ENCODE measurements at regions not wholly inside any gene's neighbourhood (a gene's known extent, or its start where the extent isn't known, plus 50 kb on each side); places are given as distances from the start of the nearest gene placed in this dataset.
A peak's percentile ranks its signal among the peaks of the same experiment; 100 is the strongest.

DNA sequence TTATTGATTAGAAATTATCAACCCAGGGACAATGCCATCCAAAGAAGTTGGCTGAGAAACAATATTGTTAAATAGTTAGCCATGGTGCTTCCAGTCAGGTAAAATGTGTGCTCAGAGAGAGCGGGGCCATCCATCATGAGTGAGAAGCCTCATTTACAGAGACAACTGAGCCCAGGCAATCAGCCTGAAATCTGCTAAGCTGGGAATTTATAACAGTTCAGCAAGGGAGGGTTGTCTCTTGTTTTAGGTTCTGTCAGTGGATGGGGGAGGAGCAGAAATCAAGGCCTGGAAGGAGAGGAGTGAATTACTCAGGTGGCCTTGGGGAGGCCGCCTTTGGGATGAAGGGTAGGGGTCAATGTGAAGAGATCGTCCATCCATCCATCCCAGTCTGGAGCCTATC, 102.5 kb upstream of the ST8SIA3 start:
- no peak for DNase-seq

DNA sequence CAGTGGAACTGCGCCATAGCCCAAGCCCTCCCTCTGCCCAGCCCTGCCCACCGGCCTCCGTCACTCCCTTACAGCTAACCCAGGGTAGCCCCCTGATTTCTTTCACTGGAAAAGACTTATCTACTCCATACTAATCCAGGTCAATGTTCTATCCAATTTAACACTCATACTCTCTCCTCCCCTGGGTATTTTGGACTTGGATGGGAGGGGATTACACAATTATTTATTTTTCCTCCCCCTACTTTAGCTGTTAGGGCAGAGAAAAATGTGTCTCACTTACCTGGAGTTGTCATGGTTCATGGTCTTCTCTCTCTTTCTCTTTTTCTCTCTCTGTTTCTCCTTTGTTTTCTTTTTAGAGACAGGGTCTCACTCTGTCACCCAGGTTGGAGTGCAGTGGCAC, 100.6 kb upstream of the ST8SIA3 start:
- no peak for DNase-seq

DNA sequence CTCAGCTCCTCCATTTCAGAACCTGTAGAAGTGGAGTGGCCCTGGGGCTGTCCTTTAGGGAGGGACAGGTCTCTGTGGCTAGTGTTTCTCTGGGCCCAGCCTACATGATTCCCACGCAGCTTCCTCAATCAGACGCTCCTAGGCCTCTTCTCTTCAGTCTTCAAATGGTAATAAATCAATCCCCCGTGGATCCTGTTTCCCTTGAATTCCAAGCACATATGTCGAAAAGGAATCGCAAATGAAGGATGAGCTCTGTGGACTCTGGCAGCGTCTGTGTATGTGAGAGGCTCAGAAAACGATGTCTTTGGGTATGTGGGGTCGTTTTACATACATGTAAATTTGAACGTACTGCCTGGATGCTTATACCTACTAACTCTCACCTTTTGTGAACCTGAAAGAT, 98.5 kb upstream of the ST8SIA3 start:
- DNase-seq: no peak

DNA sequence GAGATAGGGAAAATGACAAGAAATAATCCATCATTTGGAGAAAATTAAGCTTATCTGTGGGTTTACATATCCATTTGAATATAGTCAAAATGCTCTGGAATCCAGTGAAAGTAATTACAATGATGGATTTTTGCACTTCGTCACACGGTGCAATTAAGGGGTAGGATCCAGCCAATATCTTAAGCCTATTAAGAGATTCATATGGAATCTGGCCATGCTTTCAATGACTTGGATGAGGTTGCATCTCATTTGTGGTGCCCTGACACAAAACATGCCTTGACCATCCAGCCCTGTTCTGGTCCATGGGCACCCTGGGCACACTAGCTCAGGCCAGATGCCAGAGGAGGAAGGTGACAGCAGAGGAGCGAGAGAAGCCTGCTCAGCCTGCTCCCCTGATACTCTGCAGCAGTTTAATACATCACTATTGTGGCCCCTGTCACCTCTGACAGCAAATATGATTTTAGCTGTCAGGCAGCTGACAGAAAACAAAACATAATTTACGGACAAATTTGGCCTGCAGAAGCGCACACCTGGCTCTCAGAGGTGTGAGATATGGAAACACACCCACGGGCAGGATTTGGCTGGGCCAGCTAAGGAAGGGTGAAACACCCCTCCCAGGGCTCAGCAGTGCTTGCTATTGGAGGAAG, 94.1 kb upstream of the ST8SIA3 start:
- DNase-seq: no peak

DNA sequence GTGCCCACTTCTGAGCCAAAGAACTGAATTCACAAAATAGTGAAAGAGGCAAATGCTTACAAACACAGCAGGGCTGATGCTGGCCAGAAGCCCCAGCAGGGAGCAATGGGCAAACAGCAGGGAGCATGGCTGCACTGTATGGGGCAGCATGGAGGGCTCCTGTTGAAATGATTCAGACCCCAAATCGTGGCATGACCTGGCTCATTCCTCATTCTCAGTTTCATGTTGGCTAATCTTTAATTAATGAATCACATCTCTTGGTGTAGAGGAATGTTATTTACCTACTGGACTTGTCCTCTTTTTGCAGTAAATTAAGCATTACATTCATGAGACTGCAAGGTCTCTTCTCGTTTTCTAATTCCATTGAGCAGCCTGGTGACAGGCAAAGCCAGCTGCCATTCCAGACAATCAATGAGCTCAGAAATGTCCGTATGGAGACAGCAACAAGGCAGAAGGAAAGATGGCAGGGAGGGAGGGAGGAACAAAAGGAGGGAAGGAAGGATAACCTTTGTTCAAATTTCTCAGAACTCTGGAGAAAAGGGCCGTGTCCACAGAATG, 84.9 kb upstream of the ST8SIA3 start:
- no peak for DNase-seq

DNA sequence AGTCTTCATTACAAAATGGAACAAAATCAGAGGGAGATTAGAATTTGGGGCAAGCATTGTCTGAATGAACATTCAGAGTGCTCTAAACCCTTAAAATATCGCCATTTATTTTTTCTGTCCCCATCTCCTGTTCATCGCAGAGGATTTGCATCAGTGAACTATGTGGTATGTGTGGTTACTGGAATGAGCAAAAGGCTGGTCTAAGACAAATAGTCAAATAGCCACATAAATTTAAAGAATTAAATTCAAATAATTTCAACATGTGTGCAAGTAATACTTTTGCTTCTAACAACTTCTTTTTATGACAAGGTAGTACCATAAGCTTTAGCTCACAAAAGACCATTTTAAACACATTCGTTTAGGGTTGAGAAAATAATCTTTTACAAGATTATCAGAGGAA, 82.6 kb upstream of the ST8SIA3 start:
- no peak for DNase-seq

DNA sequence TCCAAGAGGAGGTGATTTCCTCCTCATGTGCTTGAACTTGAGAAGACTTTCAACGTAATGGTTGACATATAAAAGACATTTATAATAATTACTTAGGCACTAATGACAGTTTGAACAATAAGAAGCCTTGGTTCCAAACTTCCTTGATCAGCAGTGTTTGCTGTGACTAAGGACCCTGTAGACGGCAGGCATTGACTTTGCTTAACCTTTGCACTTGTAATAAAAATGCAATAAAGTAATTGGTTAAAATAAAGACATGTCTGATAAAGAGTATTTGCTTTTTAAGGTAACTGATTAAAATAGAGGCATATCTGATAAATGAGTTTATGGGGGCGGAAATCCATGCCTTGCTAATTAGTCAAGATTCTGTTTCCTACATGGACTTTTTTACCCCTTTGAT, 82.2 kb upstream of the ST8SIA3 start:
- no peak for DNase-seq

DNA sequence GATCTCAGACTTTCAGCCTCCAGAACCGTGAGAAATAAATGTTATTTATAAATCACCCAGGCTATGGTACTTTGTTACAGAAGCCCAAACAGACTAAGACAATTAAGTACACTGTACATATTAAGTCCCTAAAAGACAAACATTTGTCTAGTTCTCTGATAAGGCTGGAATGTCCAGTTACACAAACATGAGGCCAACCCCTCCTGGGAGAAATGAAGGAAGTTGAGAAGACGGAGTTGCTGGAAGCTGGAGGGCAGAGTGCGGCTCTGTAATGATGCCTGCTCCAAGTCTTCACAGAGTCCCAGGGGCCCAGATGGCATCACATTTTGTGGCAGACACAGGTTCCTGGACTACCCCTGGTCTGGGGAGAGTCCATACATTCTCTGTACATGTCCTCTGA, 79.2 kb upstream of the ST8SIA3 start:
- DNase-seq: no peak

DNA sequence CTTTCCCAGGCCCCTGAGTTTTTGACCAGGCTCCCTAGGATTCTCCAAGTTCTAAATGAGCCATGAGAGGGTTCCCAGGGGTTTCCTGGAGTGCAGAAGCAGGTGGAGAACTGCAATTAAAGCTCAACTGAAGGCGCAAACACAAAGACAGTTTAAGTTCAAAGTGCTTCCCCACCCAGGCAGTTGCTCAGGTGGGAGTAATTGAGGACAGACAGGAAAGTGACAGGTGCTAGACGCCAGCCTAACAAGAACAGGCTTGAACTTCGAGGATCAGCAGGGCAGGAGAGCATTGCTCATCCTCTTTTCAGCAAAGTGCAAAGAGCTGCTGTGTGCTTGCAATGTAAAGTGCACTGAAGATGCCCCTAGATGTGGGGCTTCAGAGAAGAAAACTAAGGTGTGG, 77.2 kb upstream of the ST8SIA3 start:
- no peak for DNase-seq

DNA sequence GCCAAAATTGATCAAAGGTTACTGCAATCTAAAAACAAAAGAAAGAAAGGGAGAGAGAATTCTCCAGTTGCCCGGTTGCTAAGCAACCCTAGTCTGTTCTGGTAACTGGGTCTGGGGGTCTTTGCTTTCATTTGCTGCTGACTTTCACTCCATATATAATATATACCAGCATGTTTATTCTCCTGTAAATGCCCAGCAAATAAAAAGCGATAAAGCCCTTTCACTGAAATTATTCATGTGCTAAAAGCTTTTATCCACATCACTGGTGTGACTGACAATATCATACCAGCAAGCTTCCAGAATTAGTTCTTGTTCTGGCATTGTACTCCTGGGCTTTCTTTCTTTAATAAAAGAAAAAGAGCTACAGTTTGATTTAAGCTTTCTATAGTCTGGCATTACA, 75.5 kb upstream of the ST8SIA3 start:
- DNase-seq: peak; percentile 76

DNA sequence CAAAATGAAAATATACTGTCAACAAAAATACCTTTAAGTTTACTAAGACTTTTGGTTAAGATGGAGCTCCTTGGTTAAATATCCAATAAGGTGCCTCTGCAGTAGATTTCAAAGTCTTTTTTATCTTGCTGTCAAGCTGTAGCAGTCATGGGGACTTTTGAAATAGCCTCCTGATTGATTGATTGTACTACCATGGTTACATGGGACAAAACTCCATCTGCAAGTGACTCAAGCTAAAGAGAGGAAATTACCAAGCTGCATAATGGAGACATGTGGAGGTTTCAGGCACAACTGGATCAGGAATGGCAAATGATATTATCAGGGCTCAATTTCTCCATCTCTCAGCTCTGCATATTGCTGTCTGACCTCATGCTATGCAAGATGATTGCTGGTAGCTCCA, 73.4 kb upstream of the ST8SIA3 start:
- no peak for DNase-seq

DNA sequence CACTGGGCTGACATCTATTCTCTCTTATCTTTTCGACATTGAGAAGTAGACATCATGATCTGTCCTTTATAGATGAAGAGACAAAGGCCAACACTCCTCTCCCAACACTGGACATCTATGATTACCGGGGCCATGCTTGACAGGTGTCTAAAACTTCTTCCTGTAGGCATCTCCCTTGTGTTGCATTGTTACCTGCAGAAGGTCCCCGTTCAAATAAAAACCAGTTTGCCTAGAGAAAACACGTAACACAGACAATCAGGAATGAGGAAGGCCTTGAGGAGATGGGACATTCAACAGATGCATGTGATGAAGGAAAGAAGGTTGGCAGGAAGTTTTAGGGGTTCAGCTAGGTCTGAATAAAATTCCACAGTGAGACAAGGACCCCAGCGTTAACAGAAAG, 70.8 kb upstream of the ST8SIA3 start:
- no peak for DNase-seq

DNA sequence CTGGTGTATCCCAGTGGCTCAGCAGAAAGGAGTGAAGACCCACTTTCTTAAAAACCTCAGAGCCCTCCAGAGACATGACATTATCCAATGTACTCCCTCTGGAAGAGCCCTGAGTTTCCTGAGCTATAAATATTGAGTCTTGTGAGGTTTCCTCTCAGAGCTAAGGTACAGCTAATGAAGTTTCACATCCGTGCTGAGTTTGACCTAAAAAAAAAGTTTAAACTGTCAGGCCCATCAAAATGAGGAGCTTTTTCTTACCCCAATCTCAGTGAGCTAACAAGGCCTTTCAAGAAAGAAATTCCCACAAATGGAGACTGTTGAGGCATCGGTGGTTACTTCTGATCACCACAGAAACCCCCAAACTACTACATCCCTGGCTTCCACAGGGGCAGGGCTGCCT, 65.4 kb upstream of the ST8SIA3 start:
- no peak for DNase-seq

DNA sequence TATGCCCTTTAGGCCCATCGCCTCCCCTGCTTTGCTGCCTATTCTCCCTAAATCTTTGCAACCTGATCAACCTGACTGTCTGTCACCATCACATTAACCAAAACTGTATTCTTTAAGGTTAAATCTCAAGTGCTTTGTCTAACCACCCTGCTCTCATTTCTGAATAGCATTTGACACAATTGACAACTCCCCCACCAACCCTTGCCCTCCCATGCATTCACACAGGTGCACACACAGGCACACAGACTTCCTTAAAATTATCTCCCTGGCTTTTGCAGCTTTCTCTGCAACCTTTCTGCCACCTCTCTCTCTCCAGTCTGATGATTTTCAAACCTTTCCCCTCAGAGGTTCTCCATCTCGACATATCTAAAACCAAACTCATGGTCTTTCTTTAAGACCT, 64.6 kb upstream of the ST8SIA3 start:
- DNase-seq: no peak

DNA sequence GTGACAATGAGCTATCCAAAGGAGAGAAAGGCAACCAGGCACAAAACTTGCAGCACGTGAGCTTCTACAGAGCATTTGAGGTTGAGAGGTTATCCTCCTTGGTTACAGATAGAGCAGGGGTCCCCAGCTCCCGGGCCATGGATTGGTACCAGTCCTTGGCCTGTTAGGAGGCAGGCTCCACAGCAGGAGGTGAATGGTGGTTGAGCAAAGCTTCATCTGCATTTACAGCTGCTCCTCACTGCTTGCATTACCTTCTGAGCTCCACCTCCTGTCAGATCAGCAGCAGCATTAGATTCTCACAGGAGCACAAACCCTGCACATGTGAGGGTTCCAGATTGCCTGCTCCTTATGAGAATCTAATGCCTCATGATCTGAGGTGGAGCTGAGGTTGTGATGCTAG, 57.8 kb upstream of the ST8SIA3 start:
- no peak for DNase-seq

DNA sequence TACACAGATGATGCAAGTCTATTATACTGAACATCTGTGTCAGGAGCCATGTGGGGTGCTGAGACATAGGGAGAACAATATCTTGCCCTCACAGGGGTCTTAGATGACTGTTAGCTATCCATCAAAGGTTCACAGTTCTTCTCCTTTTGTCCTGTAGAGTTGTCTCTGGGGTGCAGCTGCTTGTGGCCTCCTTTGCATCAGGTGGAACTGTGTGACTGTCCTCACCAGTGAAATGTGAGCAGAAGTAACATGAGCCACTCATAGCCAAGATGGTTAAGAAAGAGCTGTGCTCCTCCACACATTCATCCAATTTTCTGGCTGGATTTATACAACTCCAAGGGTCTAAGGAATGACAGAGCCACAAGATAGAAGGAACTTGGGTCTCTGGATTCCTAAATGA, 56.0 kb upstream of the ST8SIA3 start:
- no peak for DNase-seq

DNA sequence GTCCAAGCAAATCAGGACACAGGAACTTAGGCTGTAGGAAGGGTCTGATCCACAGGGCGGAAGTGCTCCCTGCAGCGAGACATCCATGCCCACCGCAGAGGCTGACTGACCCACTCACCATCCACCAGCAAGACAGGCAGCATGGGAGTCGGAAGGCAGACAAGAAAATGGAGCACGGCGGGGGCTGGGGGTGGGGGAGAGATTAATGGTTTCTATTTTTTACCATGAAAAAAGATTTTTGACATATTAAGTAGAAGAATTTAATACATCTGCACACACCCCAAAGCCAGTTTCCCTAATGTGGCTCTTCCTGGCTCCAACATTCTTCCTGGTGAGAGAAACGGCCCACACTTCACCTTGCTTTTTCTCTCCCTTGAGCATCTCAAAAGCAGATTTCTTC, 55.1 kb upstream of the ST8SIA3 start:
- no peak for DNase-seq

DNA sequence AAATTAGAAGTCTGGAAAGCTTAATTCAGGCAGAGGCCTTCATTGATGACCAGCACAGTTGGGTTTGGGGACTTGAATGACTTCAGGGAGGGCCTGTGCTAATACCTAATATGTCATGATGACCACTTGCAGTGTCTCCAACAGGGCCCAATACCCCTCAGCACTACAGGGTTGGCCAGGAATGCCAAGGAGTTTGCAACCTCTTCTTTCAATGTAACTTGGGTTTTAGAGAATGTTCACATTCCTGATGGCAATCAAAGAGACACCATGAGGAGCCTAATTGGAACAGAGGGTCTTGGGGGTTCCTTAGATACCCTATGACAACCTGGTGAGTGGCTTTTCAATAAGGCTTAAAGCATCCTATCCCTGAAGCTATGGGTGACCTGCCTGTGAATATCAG, 52.4 kb upstream of the ST8SIA3 start:
- DNase-seq: no peak

DNA sequence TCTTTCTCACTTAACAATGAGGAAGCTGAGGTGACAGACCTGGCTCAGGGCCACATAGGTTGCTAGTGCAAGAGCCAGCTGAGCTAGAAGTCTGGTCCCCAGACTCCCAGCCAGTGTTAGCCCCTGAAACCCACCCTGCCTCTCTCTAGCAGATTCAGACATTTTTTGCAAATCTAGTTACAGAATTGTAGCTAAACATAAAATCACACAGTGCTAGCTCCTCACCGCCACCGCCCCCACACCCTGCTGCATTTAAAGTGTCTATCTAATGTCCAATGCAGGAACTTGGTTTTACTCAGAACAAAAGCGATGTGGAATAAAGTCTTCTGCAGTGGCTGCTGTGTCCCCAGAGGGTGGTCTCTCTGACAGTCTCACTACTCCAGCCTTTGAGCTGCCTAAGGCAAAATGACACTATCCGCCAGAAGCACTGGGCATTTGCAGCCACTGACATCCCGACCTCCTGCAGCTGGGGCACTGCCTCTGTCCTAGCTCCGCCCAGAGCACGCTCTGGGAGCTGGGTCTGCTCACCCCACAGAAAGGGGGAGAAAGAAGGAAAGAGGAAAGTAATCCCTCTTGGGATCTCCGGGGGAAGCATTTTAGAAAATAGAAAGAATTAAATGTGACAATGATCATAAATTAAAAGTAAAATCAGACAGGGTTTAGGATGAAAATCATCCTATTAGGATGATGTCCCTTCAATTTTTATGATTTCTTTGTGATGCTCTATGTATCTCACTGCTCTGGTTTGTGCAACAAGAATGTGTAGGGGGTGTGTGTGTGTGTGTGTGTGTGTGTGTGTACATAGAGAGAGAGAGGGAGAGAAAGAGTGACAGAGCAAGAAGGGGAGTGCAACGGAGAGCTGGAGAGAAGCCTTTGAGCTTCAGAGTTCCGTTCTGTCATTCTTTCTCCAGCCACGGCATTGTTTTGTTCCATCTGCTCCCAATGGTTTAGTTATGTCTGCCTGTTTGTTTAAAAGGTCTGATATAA, 50.5 kb upstream of the ST8SIA3 start:
- peak; percentile 10 for DNase-seq

Data from NCI-H2227 treated with DMSO at 0.1 percent for 48 hours (cell line).